Panc1 (cell line): ENCODE measurements at regions not wholly inside any gene's neighbourhood (a gene's known extent, or its start where the extent isn't known, plus 50 kb on each side); places are given as distances from the start of the nearest gene placed in this dataset.
A peak's percentile ranks its signal among the peaks of the same experiment; 100 is the strongest.

Experiments used
- ATAC-seq: fragments of 200-7000 bp; cut with Tn5 transposase; 2 replicates; pipeline ENCODE4 v1.9.1; 2020; ENCODE audit warnings: mild to moderate bottlenecking, moderate library complexity
- BruUV-seq: library from RNA; stranded (reverse); fragments of 400-500 nt; replicated peaks from 2 replicates; lab custom pipeline; 2021; lab: Mats Ljungman, UMichigan
- CTCF ChIA-PET: fragments of 300-600 bp; sonication (Branson Sonifier 250); formaldehyde crosslinking; loops from one replicate; lab custom pipeline; 2022; ENCODE audit warnings: antibody characterized with exemption; lab: Charles Lee
- POLR2A ChIA-PET: fragments of 300-600 bp; sonication (Branson Sonifier 250); formaldehyde crosslinking; loops from one replicate; lab custom pipeline; 2022; ENCODE audit warnings: antibody characterized with exemption; lab: Charles Lee
- DNase-seq: peaks from one replicate; pipeline ENCODE4 v3.0.0-alpha.2; 2010; ENCODE audit warnings: low read depth, low spot score
- H3K27ac ChIP-seq: 2 replicates; pipeline ENCODE4 v1.5.1; 2011; ENCODE audit warnings: mild to moderate bottlenecking, low read length, inconsistent platforms
- H3K27me3 ChIP-seq: fragments of 200-500 bp; sonication (Bioruptor generic); 2 replicates; pipeline ENCODE4 v1.6.0; 2014; ENCODE audit warnings: low read length, inconsistent platforms; ENCODE audit not compliant: control insufficient read depth, insufficient read depth
- H3K36me3 ChIP-seq: fragments of 200-500 bp; sonication (Bioruptor generic); 2 replicates; pipeline ENCODE4 v1.5.1; 2014; ENCODE audit warnings: inconsistent platforms, mild to moderate bottlenecking, low read length, moderate library complexity; ENCODE audit not compliant: control insufficient read depth, insufficient read depth
- H3K4me1 ChIP-seq: 2 replicates; pipeline ENCODE4 v1.5.1; 2011; ENCODE audit warnings: inconsistent platforms, mild to moderate bottlenecking, low read length, moderate library complexity; ENCODE audit not compliant: control insufficient read depth, insufficient read depth
- H3K4me3 ChIP-seq, 2 experiments: 2 replicates each; pipeline ENCODE4 v1.5.1; 2011 to 2012; ENCODE audit warnings: low read depth in 2 of 2, low read length in 2 of 2, mild to moderate bottlenecking in 2 of 2, inconsistent platforms in 1 of 2, moderate library complexity in 1 of 2
- H3K9me3 ChIP-seq: fragments of 200-500 bp; sonication (Bioruptor generic); 2 replicates; pipeline ENCODE4 v1.5.1; 2014; ENCODE audit warnings: low read depth, mild to moderate bottlenecking, inconsistent platforms, low read length, moderate library complexity; ENCODE audit not compliant: control insufficient read depth, insufficient read depth
- CTCF ChIP-seq: fragments of 450-650 bp; IDR thresholded peaks from 2 replicates; pipeline ENCODE4 v1.5.1; 2017; ENCODE audit warnings: mild to moderate bottlenecking
- POLR2AphosphoS5 ChIP-seq: IDR thresholded peaks from 2 replicates; pipeline ENCODE4 v1.6.1; 2012; ENCODE audit warnings: mild to moderate bottlenecking, low read depth, low read length, moderate library complexity
- REST ChIP-seq, 2 experiments: IDR thresholded peaks; 2 replicates each; pipeline ENCODE4 v1.6.1; 2011 to 2012; ENCODE audit warnings: low read depth in 2 of 2, control low read depth in 1 of 2, low read length in 1 of 2, mild to moderate bottlenecking in 1 of 2, moderate library complexity in 1 of 2; ENCODE audit not compliant: insufficient read depth in 1 of 2
- SIN3A ChIP-seq: IDR thresholded peaks from 2 replicates; pipeline ENCODE4 v1.6.1; 2012; ENCODE audit warnings: low read depth, mild to moderate bottlenecking, low read length, moderate library complexity, borderline replicate concordance; ENCODE audit not compliant: insufficient read depth
- TCF7L2 ChIP-seq: IDR thresholded peaks from 2 replicates; pipeline ENCODE4 v1.6.1; 2011; ENCODE audit warnings: mild to moderate bottlenecking, low read depth, low read length, inconsistent platforms
- in situ Hi-C: cut with HindIII; loops from 2 replicates; pipeline ENCODE4 v1.10.0; 2016; ENCODE audit warnings: low sequenced_read_pairs, low pct_unique_long_range_greater_than_20kb
- intact Hi-C: fragments of 100-400 bp; cut with micrococcal nuclease; formaldehyde crosslinking; loops from one replicate; pipeline ENCODE4 v1.10.0; 2022; ENCODE audit not compliant: unreplicated experiment

- CTCF ChIA-PET = no interaction called here
- TF ChIP-seq CTCF = no peak
- BruUV-seq = no TSS peak
- no peak for DNase-seq
- in situ Hi-C loops = no loop called here
- H3K36me3 ChIP-seq = no peaks in the 10 kb centered on the region
- no peak for ATAC-seq
- H3K4me3 ChIP-seq = no peak overlapping the region
- no peaks in the 10 kb centered on the region for H3K9me3 ChIP-seq
- no peak overlapping the region for H3K27ac ChIP-seq
- no peaks in the 10 kb centered on the region for H3K4me1 ChIP-seq
- POLR2A ChIA-PET = no interaction called here
- no peaks in the 10 kb centered on the region for H3K27me3 ChIP-seq
- intact Hi-C loops = no loop called here
Measured at GRCh38 chr2:41242001-41242331, 790.1 kb upstream of the SLC8A1 start.

GRCh38 chr2:41267929-41268659 is 779.7 kb upstream of the PKDCC start:
- H3K4me1 ChIP-seq = no peaks in the 10 kb centered on the region
- H3K36me3 ChIP-seq = no peaks in the 10 kb centered on the region
- no peak overlapping the region for H3K4me3 ChIP-seq
- ATAC-seq (no peak), DNase-seq (no peak)
- in situ Hi-C loops (no loop called here), intact Hi-C loops (no loop called here)
- no TSS peak for BruUV-seq
- no peaks in the 10 kb centered on the region for H3K9me3 ChIP-seq
- H3K27ac ChIP-seq = no peak overlapping the region
- ChIA-PET POLR2A (no interaction called here), CTCF (no interaction called here)
- TF ChIP-seq TCF7L2 (no peak), REST (IDR thresholded peaks at IDR 0.05; ENCODE audit: insufficient read depth in 1 of 2, low read depth in 2 of 2, low read length in 1 of 2) (no peak), POLR2AphosphoS5 (no peak), SIN3A (no peak)
- no peaks in the 10 kb centered on the region for H3K27me3 ChIP-seq

- BruUV-seq = no TSS peak
- Histone ChIP-seq H3K27ac (no peak overlapping the region), H3K9me3 (0 out of 2 replicates have a peak, but pooled peaks cover 3% of the 10 kb centered on the region), H3K36me3 (no peaks in the 10 kb centered on the region), H3K4me3 (no peak overlapping the region), H3K4me1 (no peaks in the 10 kb centered on the region), H3K27me3 (no peaks in the 10 kb centered on the region)
- TF ChIP-seq TCF7L2 (no peak), POLR2AphosphoS5 (no peak), CTCF (peak; percentile 17; the same call in 1 of the 2 replicates), REST (IDR thresholded peaks at IDR 0.05; ENCODE audit: insufficient read depth in 1 of 2, low read depth in 2 of 2, low read length in 1 of 2) (no peak), SIN3A (no peak)
- in situ Hi-C loops (no loop called here), intact Hi-C loops (no loop called here)
- ChIA-PET CTCF (no interaction called here), POLR2A (no interaction called here)
- ATAC-seq (no peak), DNase-seq (no peak)
Measured at GRCh38 chr2:41283079-41283775, 764.6 kb upstream of the PKDCC start.
